Osteoblast (primary cell): ENCODE measurements at regions not wholly inside any gene's neighbourhood (a gene's known extent, or its start where the extent isn't known, plus 50 kb on each side); places are given as distances from the start of the nearest gene placed in this dataset.
"Not testable (repeated sequence)": the region's sequence is repeated elsewhere in the genome, so short reads cannot be mapped to it uniquely, and the experiment has no call there.

ENCODE experiments used
- DNase-seq: peaks from one replicate; pipeline ENCODE4 v3.0.0; 2011; ENCODE audit warnings: low spot score, mixed read lengths; ENCODE audit not compliant: insufficient read length; ENCODE audit errors: missing footprints
- H2AFZ ChIP-seq: 2 replicates; pipeline ENCODE4 v1.6.0; 2011; ENCODE audit warnings: mild to moderate bottlenecking, low read length
- H3K27ac ChIP-seq: 2 replicates; pipeline ENCODE4 v1.5.1; 2011; ENCODE audit warnings: mild to moderate bottlenecking, low read depth, low read length, moderate library complexity
- H3K27me3 ChIP-seq: 2 replicates; pipeline ENCODE4 v1.6.0; 2012; ENCODE audit warnings: mild to moderate bottlenecking, control low read depth, inconsistent platforms, low read length, moderate library complexity; ENCODE audit not compliant: insufficient read depth
- H3K36me3 ChIP-seq: 2 replicates; pipeline ENCODE4 v1.5.1; 2011; ENCODE audit warnings: mild to moderate bottlenecking, low read length, control low read depth, moderate library complexity; ENCODE audit not compliant: insufficient read depth
- H3K4me1 ChIP-seq: 2 replicates; pipeline ENCODE4 v1.5.1; 2011; ENCODE audit warnings: mild to moderate bottlenecking, low read length, control low read depth, moderate library complexity; ENCODE audit not compliant: insufficient read depth
- H3K4me2 ChIP-seq: 2 replicates; pipeline ENCODE4 v1.6.0; 2011; ENCODE audit warnings: mild to moderate bottlenecking, low read length; ENCODE audit not compliant: insufficient read depth
- H3K4me3 ChIP-seq: fragments of 200-600 bp; sonication (generic); 3 replicates; pipeline ENCODE4 v1.5.1; 2012; ENCODE audit warnings: mild to moderate bottlenecking, low read length, inconsistent platforms; ENCODE audit not compliant: insufficient read depth
- H3K79me2 ChIP-seq: 2 replicates; pipeline ENCODE4 v1.6.0; 2012; ENCODE audit warnings: mild to moderate bottlenecking, low read length, control low read depth, inconsistent platforms; ENCODE audit not compliant: insufficient read depth
- H3K9me3 ChIP-seq: 2 replicates; pipeline ENCODE4 v1.5.1; 2011; ENCODE audit warnings: low read depth, low read length, control low read depth
- H4K20me1 ChIP-seq: 2 replicates; pipeline ENCODE4 v1.6.0; 2012; ENCODE audit warnings: mild to moderate bottlenecking, low read length, control low read depth; ENCODE audit not compliant: insufficient read depth
- TF ChIP-seq, protein P1 (sequence below): IDR thresholded peaks from 2 replicates; pipeline ENCODE4 v1.5.1; 2011; ENCODE audit warnings: mild to moderate bottlenecking, low read depth, low read length, moderate library complexity; ENCODE audit errors: extremely low read depth

DNA sequence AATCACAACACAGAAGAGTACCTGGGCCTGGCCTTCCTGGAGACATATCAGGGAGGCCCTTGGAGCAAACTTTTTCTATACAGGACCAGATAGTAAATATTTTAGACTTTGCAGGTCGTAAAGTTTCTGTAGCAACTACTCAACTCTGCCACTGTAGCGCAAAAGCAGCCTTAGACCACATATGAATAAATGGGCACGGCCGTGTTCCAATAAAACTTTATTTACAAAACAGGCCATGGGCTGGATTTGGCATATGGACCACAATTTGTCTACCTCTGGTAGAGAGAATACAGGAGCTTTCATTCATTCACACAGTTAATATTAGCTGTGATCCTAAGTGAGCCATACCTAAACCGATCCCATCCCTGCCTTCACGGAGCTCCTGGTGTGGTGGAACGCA, 98.6 kb upstream of the CAB39 start:
- H3K27ac ChIP-seq = no peak overlapping the region
- TF ChIP-seq, protein P1, sequence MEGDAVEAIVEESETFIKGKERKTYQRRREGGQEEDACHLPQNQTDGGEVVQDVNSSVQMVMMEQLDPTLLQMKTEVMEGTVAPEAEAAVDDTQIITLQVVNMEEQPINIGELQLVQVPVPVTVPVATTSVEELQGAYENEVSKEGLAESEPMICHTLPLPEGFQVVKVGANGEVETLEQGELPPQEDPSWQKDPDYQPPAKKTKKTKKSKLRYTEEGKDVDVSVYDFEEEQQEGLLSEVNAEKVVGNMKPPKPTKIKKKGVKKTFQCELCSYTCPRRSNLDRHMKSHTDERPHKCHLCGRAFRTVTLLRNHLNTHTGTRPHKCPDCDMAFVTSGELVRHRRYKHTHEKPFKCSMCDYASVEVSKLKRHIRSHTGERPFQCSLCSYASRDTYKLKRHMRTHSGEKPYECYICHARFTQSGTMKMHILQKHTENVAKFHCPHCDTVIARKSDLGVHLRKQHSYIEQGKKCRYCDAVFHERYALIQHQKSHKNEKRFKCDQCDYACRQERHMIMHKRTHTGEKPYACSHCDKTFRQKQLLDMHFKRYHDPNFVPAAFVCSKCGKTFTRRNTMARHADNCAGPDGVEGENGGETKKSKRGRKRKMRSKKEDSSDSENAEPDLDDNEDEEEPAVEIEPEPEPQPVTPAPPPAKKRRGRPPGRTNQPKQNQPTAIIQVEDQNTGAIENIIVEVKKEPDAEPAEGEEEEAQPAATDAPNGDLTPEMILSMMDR = no peak

DNA sequence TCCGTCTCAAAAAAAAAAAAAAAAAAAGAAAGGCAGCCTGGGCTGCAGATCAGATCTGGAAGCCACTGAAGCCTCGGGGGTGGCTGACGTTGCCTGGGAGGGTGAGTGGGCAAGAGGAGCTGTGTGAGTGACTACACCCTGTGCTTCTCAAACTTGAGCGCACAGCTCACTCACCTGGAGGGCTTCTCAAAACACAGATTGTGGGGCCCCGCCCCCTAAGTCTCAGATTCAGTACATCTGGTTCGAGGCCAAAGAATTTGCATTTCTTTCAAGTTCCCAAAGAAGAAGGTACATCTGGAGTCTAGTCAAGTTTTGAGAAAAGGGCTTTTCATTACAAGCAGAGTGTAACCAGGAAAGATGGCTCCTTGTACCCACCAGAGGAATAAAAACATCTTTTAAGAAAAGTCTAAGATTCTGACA, 97.7 kb upstream of the CAB39 start:
- DNase-seq = no peak
- peak overlapping the region; percentile 72 for H2AFZ ChIP-seq

More for the DNA sequence above, 98.6 kb upstream of the CAB39 start:
- no peak overlapping the region for H2AFZ ChIP-seq
- H3K9me3 ChIP-seq = no peaks in the 10 kb centered on the region
- DNase-seq = no peak
- no peak overlapping the region for H3K4me3 ChIP-seq
- H3K4me2 ChIP-seq = no peak overlapping the region
- no peaks in the 10 kb centered on the region for H3K27me3 ChIP-seq
- no peaks in the 10 kb centered on the region for H4K20me1 ChIP-seq
- H3K79me2 ChIP-seq = no peaks in the 10 kb centered on the region
- peaks cover 17% of the 10 kb centered on the region for H3K4me1 ChIP-seq
- no peaks in the 10 kb centered on the region for H3K36me3 ChIP-seq

DNA sequence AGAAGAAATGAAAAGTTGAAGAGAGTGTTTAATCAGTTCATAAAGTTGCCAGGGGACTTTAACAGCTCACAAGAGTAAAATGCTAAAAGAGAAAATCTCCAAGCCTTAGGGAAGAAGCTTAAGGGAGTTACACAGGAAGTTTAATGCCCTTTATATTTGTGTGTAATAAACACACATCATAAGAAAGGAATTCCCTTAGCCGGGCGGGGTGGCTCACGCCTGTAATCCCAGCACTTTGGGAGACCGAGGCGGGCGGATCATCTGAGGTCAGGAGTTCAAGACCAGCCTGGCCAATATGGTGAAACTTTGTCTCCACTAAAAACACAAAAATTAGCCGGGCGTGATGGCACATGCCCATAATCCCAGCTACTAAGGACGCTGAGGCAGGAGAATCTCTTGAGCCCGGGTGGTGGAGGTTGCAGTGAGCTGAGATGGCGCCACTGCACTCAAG, 95.4 kb upstream of the CAB39 start:
- not testable (repeated sequence) for H2AFZ ChIP-seq, H3K9me3 ChIP-seq, H4K20me1 ChIP-seq, H3K27me3 ChIP-seq, H3K4me3 ChIP-seq, H3K79me2 ChIP-seq, H3K36me3 ChIP-seq
- Histone ChIP-seq H3K4me1 (peaks cover 14% of the 10 kb centered on the region), H3K27ac (peak overlapping the region; percentile 89), H3K4me2 (peak overlapping the region; percentile 50)
- DNase-seq = peak; percentile 73

More for the DNA sequence above, 97.7 kb upstream of the CAB39 start:
- TF ChIP-seq, protein P1 = no peak
- no peak overlapping the region for H3K4me3 ChIP-seq
- H3K4me1 ChIP-seq = peaks cover 17% of the 10 kb centered on the region
- no peak overlapping the region for H3K4me2 ChIP-seq
- peak overlapping the region; percentile 41 for H3K27ac ChIP-seq
- H3K79me2 ChIP-seq = no peaks in the 10 kb centered on the region
- H3K27me3 ChIP-seq = no peaks in the 10 kb centered on the region
- no peaks in the 10 kb centered on the region for H4K20me1 ChIP-seq
- no peaks in the 10 kb centered on the region for H3K9me3 ChIP-seq
- H3K36me3 ChIP-seq = no peaks in the 10 kb centered on the region

DNA sequence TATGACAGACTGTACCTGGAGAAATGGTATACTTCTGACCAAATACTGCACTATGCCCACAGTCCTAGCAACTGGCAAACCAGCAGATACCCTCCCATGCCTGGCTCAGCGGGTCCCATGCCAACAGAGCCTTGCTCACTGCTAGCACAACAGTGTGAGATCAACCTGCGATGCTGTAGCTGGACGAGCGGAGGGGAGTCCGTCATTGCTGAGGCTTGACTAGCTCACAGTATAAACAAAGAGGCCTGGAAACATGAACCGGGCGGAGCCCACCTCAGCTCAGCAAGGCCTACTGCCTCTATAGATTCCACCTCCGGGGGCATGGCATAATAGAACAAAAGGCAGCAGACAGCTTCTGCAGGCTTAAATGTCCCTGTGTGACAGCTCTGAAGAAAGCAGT, 93.2 kb upstream of the CAB39 start:
- Histone ChIP-seq H4K20me1 (no peaks in the 10 kb centered on the region), H3K4me3 (no peak overlapping the region), H3K9me3 (no peaks in the 10 kb centered on the region), H3K4me2 (no peak overlapping the region), H2AFZ (no peak overlapping the region), H3K36me3 (no peaks in the 10 kb centered on the region), H3K27ac (no peak overlapping the region), H3K4me1 (peaks cover 14% of the 10 kb centered on the region), H3K27me3 (no peaks in the 10 kb centered on the region), H3K79me2 (no peaks in the 10 kb centered on the region)
- TF ChIP-seq, protein P1 = no peak
- DNase-seq = no peak

DNA sequence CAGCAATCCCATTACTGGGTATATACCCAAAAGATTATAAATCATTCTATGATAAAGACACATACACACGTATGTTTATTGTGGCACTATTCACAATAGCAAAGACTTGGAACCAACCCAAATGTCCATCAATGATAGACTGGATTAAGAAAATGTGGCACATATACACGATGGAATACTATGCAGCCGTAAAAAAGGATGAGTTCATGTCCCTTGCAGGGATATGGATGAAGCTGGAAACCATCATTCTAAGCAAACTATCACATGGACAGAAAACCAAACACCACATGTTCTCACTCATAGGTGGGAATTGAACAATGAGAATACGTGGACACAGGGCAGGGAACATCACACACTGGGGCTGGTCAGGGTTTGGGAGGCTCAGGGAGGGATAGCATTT, 87.4 kb upstream of the CAB39 start:
- H2AFZ ChIP-seq, H3K27ac ChIP-seq, H3K4me3 ChIP-seq, DNase-seq, H3K4me2 ChIP-seq, H3K9me3 ChIP-seq, H3K4me1 ChIP-seq, H3K79me2 ChIP-seq, H3K27me3 ChIP-seq, H3K36me3 ChIP-seq, H4K20me1 ChIP-seq: not testable (repeated sequence)

DNA sequence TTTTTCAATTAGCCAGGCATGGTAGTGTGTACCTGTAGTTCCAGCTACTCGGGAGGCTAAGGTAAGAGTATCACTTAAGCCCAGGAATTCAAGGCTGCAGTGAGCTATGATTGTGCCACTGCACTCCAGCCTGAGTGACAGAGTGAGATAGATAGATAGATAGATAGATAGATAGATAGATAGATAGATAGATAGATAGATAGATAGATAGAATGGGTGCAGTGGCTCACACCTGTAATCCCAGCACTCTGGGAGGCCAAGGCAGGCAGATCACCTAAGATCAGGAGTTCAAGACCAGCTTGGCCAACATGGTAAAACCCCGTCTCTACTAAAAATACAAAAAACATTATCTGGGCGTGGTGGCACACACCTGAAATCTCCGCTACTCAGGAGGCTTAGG, 85.6 kb upstream of the CAB39 start:
- not testable (repeated sequence) for H3K36me3 ChIP-seq, H3K27me3 ChIP-seq, H3K27ac ChIP-seq, H3K4me1 ChIP-seq, H3K79me2 ChIP-seq, H3K4me2 ChIP-seq, H3K4me3 ChIP-seq, H4K20me1 ChIP-seq, H3K9me3 ChIP-seq, H2AFZ ChIP-seq, DNase-seq
